CD4-positive, CD25-positive, alpha-beta regulatory T cell (primary cell): ENCODE measurements at regions not wholly inside any gene's neighbourhood (a gene's known extent, or its start where the extent isn't known, plus 50 kb on each side); places are given as distances from the start of the nearest gene placed in this dataset.

Source experiments
- ATAC-seq, 2 donors: fragments of 150-1000 bp; cut with Tn5 transposase; one replicate each; pipeline ENCODE4 v1.10.0; 2021; ENCODE audit warnings: low read depth in 2 of 2, moderate number of reproducible peaks in 2 of 2, moderate library complexity in 1 of 2
- DNase-seq, 3 donors: peaks; one replicate each; pipeline versions ENCODE4 v3.0.0 to v3.0.0-alpha.2; 2012 to 2022; ENCODE audit warnings: mixed read lengths in 1 of 3
- H3K27ac ChIP-seq: one replicate; pipeline ENCODE4 v1.7.0; 2013; ENCODE audit warnings: mild to moderate bottlenecking, low read length; ENCODE audit not compliant: insufficient read depth, poor library complexity, severe bottlenecking
- H3K27me3 ChIP-seq: one replicate; pipeline ENCODE4 v1.7.0; 2013; ENCODE audit warnings: low read length; ENCODE audit not compliant: control insufficient read depth, insufficient read depth
- H3K36me3 ChIP-seq: one replicate; pipeline ENCODE4 v1.7.0; 2013; ENCODE audit warnings: mild to moderate bottlenecking, low read length, moderate library complexity; ENCODE audit not compliant: control insufficient read depth, insufficient read depth
- H3K4me1 ChIP-seq: 2 replicates; pipeline ENCODE4 v1.7.0; 2013; ENCODE audit warnings: mild to moderate bottlenecking, low read length; ENCODE audit not compliant: insufficient read depth, control insufficient read depth, poor library complexity, severe bottlenecking
- H3K4me3 ChIP-seq: one replicate; pipeline ENCODE4 v1.7.0; 2013; ENCODE audit warnings: low read depth, mild to moderate bottlenecking, low read length, moderate library complexity
- H3K9me3 ChIP-seq, 2 experiments: 1 replicate in 1 of 2; 2 replicates in 1 of 2; pipeline ENCODE4 v1.7.0; 2013; ENCODE audit warnings: low read length in 2 of 2, mild to moderate bottlenecking in 1 of 2, moderate library complexity in 1 of 2; ENCODE audit not compliant: control insufficient read depth in 2 of 2
- H3K27ac Mint-ChIP-seq, 3 donors: one replicate each; pipeline ENCODE4 v1.8.0; 2020 to 2022; ENCODE audit warnings: mild to moderate bottlenecking in 3 of 3, mixed read lengths in 3 of 3, moderate library complexity in 2 of 3
- H3K27me3 Mint-ChIP-seq: one replicate; pipeline ENCODE4 v1.8.0; 2022; ENCODE audit warnings: mild to moderate bottlenecking, mixed read lengths
- H3K36me3 Mint-ChIP-seq: one replicate; pipeline ENCODE4 v1.8.0; 2020; ENCODE audit warnings: mixed read lengths
- H3K4me1 Mint-ChIP-seq, 4 donors: one replicate each; pipeline ENCODE4 v1.8.0; 2020 to 2022; ENCODE audit warnings: mixed read lengths in 4 of 4, mild to moderate bottlenecking in 1 of 4
- H3K4me3 Mint-ChIP-seq, 4 donors: one replicate each; pipeline ENCODE4 v1.8.0; 2020 to 2022; ENCODE audit warnings: mild to moderate bottlenecking in 4 of 4, mixed read lengths in 4 of 4, moderate library complexity in 3 of 4
- H3K9me3 Mint-ChIP-seq, 7 donors: one replicate each; pipeline ENCODE4 v1.8.0; 2020 to 2022; ENCODE audit warnings: mixed read lengths in 7 of 7, mild to moderate bottlenecking in 3 of 7, moderate library complexity in 2 of 7

DNA sequence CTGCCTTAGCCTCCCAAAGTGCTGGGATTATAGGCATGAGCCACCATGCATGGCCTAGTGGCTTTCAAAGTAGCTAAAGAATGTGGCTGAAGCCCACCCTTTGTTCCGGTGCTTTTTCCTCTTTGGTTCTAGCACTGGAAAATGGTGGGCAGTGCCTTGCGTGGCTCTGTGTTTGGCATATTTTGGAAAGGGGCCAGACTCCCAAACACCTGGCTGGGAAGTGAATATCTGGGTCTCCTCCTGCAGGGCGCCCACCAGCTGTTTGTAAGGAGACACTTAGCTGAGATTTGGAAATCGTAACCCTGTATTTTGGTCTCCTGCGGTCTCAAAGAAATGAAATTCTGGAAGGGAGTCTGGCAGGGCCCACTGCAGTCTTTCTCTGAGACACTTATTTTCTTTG, 336.4 kb downstream of the IL20RB start:
- Histone ChIP-seq H3K27me3 (peaks cover 3% of the 10 kb centered on the region), H3K27ac (no peak overlapping the region), H3K9me3 (no peaks in the 10 kb centered on the region), H3K36me3 (no peaks in the 10 kb centered on the region), H3K4me3 (no peak overlapping the region), H3K4me1 (no peaks in the 10 kb centered on the region)
- H3K36me3 Mint-ChIP-seq, result no peaks in the 10 kb centered on the region
- no peak overlapping the region for H3K4me3 Mint-ChIP-seq
- H3K9me3 Mint-ChIP-seq, result peaks cover 0 to 5% (median 0%) of the 10 kb centered on the region in 7 donors
- no peak overlapping the region for H3K27ac Mint-ChIP-seq
- H3K4me1 Mint-ChIP-seq, result no peaks in the 10 kb centered on the region
- no peak for ATAC-seq
- H3K27me3 Mint-ChIP-seq, result peaks cover 4% of the 10 kb centered on the region
- DNase-seq, result no peak

- peaks cover 0 to 5% (median 0%) of the 10 kb centered on the region in 7 donors for H3K9me3 Mint-ChIP-seq
- Histone ChIP-seq H3K27me3 (peaks cover 3% of the 10 kb centered on the region), H3K4me3 (no peak overlapping the region), H3K36me3 (no peaks in the 10 kb centered on the region), H3K27ac (no peak overlapping the region), H3K4me1 (no peaks in the 10 kb centered on the region), H3K9me3 (no peaks in the 10 kb centered on the region)
- peaks cover 4% of the 10 kb centered on the region for H3K27me3 Mint-ChIP-seq
- ATAC-seq (no peak), DNase-seq (no peak)
- H3K4me1 Mint-ChIP-seq, result no peaks in the 10 kb centered on the region
- H3K36me3 Mint-ChIP-seq, result no peaks in the 10 kb centered on the region
- H3K4me3 Mint-ChIP-seq, result no peak overlapping the region
- no peak overlapping the region for H3K27ac Mint-ChIP-seq
These were observed 337.1 kb downstream of the IL20RB start for GRCh38 chr3:137294839-137295238.

GRCh38 chr3:137295336-137295735, 337.6 kb downstream of the IL20RB start:
- peaks cover 3% of the 10 kb centered on the region for H3K27me3 ChIP-seq
- H3K4me3 ChIP-seq, result no peak overlapping the region
- H3K36me3 ChIP-seq, result no peaks in the 10 kb centered on the region
- H3K9me3 Mint-ChIP-seq, result peaks cover 0 to 5% (median 0%) of the 10 kb centered on the region in 7 donors
- ATAC-seq (no peak), DNase-seq (no peak)
- H3K36me3 Mint-ChIP-seq, result no peaks in the 10 kb centered on the region
- peaks cover 4% of the 10 kb centered on the region for H3K27me3 Mint-ChIP-seq
- H3K4me1 ChIP-seq, result no peaks in the 10 kb centered on the region
- H3K27ac ChIP-seq, result no peak overlapping the region
- no peak overlapping the region for H3K4me3 Mint-ChIP-seq
- H3K27ac Mint-ChIP-seq, result no peak overlapping the region
- no peaks in the 10 kb centered on the region for H3K9me3 ChIP-seq
- H3K4me1 Mint-ChIP-seq, result no peaks in the 10 kb centered on the region

- Mint-ChIP-seq H3K4me1 (no peaks in the 10 kb centered on the region), H3K27me3 (peaks cover 4% of the 10 kb centered on the region), H3K36me3 (no peaks in the 10 kb centered on the region), H3K9me3 (peaks cover 0 to 3% (median 0%) of the 10 kb centered on the region in 7 donors), H3K27ac (no peak overlapping the region), H3K4me3 (no peak overlapping the region)
- H3K4me3 ChIP-seq, result no peak overlapping the region
- H3K4me1 ChIP-seq, result no peaks in the 10 kb centered on the region
- no peaks in the 10 kb centered on the region for H3K9me3 ChIP-seq
- no peak overlapping the region for H3K27ac ChIP-seq
- DNase-seq (no peak), ATAC-seq (no peak)
- peaks cover 3% of the 10 kb centered on the region for H3K27me3 ChIP-seq
- H3K36me3 ChIP-seq, result no peaks in the 10 kb centered on the region
These were observed 338.3 kb downstream of the IL20RB start for GRCh38 chr3:137296116-137296515.

DNA sequence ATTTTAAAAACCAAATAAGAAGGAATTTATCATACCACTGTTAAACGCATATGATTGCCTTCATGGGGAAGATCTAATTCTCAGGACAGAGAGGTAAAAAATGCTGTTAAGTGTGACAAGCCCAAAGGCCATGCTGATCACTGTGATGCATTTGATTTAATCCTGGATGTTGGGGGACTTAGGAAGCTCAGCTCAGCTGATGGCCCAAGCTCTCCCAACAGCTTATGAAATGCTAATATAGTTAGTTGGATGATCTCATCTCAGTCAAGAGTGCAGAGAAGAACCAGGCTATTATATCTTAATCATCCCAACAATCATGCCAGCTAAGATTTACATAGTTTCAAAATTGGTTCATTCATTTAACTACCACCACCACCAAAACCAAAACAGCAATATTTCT, 340.0 kb downstream of the IL20RB start:
- H3K27ac Mint-ChIP-seq, result no peak overlapping the region
- Histone ChIP-seq H3K27ac (no peak overlapping the region), H3K27me3 (no peaks in the 10 kb centered on the region), H3K4me1 (no peaks in the 10 kb centered on the region), H3K9me3 (no peaks in the 10 kb centered on the region), H3K4me3 (no peak overlapping the region), H3K36me3 (no peaks in the 10 kb centered on the region)
- DNase-seq (no peak), ATAC-seq (no peak)
- H3K4me1 Mint-ChIP-seq, result no peaks in the 10 kb centered on the region
- no peak overlapping the region for H3K4me3 Mint-ChIP-seq
- no peaks in the 10 kb centered on the region for H3K36me3 Mint-ChIP-seq
- H3K9me3 Mint-ChIP-seq, result peaks cover 0 to 3% (median 0%) of the 10 kb centered on the region in 7 donors
- peaks cover 4% of the 10 kb centered on the region for H3K27me3 Mint-ChIP-seq

- Histone ChIP-seq H3K4me3 (no peak overlapping the region), H3K27ac (no peak overlapping the region), H3K9me3 (no peaks in the 10 kb centered on the region), H3K36me3 (no peaks in the 10 kb centered on the region), H3K27me3 (no peaks in the 10 kb centered on the region), H3K4me1 (no peaks in the 10 kb centered on the region)
- peaks cover 0 to 3% (median 2%) of the 10 kb centered on the region in 7 donors for H3K9me3 Mint-ChIP-seq
- H3K4me3 Mint-ChIP-seq, result no peak overlapping the region
- peaks cover 4% of the 10 kb centered on the region for H3K27me3 Mint-ChIP-seq
- H3K4me1 Mint-ChIP-seq, result no peaks in the 10 kb centered on the region
- no peak for DNase-seq
- H3K36me3 Mint-ChIP-seq, result no peaks in the 10 kb centered on the region
- no peak for ATAC-seq
- no peak overlapping the region for H3K27ac Mint-ChIP-seq
These were observed 342.9 kb downstream of the IL20RB start for GRCh38 chr3:137300703-137301102.

- Mint-ChIP-seq H3K27me3 (no peaks in the 10 kb centered on the region), H3K9me3 (peaks cover 0 to 4% (median 0%) of the 10 kb centered on the region in 7 donors), H3K4me3 (no peak overlapping the region), H3K4me1 (no peaks in the 10 kb centered on the region), H3K36me3 (no peaks in the 10 kb centered on the region), H3K27ac (no peak overlapping the region)
- no peak for ATAC-seq
- no peak overlapping the region for H3K27ac ChIP-seq
- H3K4me1 ChIP-seq, result no peaks in the 10 kb centered on the region
- no peak for DNase-seq
- no peaks in the 10 kb centered on the region for H3K9me3 ChIP-seq
- H3K4me3 ChIP-seq, result no peak overlapping the region
- no peaks in the 10 kb centered on the region for H3K36me3 ChIP-seq
- H3K27me3 ChIP-seq, result no peaks in the 10 kb centered on the region
These were observed 346.7 kb downstream of the IL20RB start for GRCh38 chr3:137304313-137305056.

DNA sequence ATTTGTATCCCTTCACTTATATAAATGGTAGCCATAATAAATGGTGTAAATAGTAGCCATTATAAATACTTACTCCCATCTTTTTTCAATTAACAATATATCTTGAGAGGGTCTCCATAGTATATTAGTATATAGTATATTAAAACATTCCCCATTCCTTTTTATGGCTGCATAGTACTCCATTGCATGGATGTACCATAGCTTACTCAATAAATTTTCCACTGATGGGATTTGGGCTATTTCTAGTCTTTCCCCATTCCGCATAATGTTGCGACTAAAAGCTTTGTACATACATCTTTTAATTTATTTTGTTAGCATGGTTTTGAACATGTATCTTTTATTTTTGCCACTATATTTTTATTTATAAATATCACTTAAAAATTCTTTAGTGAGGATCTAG, 366.3 kb downstream of the IL20RB start:
- peaks cover 0 to 15% (median 2%) of the 10 kb centered on the region in 7 donors for H3K9me3 Mint-ChIP-seq
- no peak overlapping the region for H3K27ac Mint-ChIP-seq
- H3K4me1 Mint-ChIP-seq, result no peaks in the 10 kb centered on the region
- H3K27me3 ChIP-seq, result no peaks in the 10 kb centered on the region
- H3K4me1 ChIP-seq, result no peaks in the 10 kb centered on the region
- no peaks in the 10 kb centered on the region for H3K36me3 ChIP-seq
- DNase-seq (no peak), ATAC-seq (no peak)
- no peaks in the 10 kb centered on the region for H3K36me3 Mint-ChIP-seq
- H3K4me3 Mint-ChIP-seq, result no peak overlapping the region
- no peaks in the 10 kb centered on the region for H3K27me3 Mint-ChIP-seq
- no peak overlapping the region for H3K27ac ChIP-seq
- H3K9me3 ChIP-seq, result no peaks in the 10 kb centered on the region
- H3K4me3 ChIP-seq, result no peak overlapping the region
